NCI-H226 (cell line): ENCODE measurements at regions not wholly inside any gene's neighbourhood (a gene's known extent, or its start where the extent isn't known, plus 50 kb on each side); places are given as distances from the start of the nearest gene placed in this dataset.
"Not testable (repeated sequence)": the region's sequence is repeated elsewhere in the genome, so short reads cannot be mapped to it uniquely, and the experiment has no call there.

ENCODE experiments used
- DNase-seq: peaks from one replicate; pipeline ENCODE4 v3.0.0-alpha.2; 2015

DNA sequence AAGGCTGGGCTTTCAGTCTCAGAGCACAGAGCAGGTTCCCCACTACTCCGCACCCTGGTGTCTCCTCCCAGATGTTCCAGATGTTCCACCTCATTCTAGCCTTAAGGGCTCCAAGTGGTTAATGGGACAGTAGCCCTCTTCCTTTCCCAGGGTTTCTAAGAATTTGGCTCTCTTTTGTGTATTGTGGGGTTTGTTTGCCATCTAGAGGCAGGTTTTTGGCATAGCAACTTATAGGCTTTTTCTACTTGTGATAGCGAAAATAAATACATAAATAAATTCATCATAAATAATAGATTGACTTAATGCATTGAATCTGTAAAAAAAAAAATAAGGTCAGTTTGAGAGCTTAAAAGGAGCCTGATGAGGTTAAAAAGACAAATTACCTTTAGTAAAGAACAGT lies 86.1 kb upstream of the XKR3 start:
- DNase-seq = not testable (repeated sequence)

DNA sequence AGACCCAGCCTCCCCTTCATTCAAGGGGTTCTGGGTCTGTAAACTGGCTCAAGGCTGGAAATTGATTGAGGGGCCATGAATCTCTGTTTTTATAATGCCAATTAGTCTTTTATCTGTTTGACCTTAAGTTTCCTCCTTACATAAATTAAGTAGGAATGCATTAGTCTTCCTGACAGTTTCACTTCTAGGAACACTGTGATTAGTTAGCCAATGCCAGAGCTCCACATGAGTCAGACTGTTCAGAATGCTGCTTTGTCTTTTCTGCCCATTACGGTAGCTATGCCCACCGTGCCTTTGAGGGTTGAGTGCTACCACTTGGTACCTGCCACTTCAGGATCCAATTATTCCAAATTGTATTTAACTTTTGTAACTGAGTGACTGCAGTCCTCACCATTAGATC lies 76.8 kb upstream of the XKR3 start:
- DNase-seq = peak; percentile 16

- DNase-seq = peak; percentile 22
These were observed 76.4 kb upstream of the XKR3 start for GRCh38 chr22:16901579-16901978.

- not testable (repeated sequence) for DNase-seq
These were observed 74.1 kb upstream of the XKR3 start for GRCh38 chr22:16899358-16899757.

GRCh38 chr22:16897365-16897764 lies 72.2 kb upstream of the XKR3 start:
- not testable (repeated sequence) for DNase-seq

GRCh38 chr22:16891892-16892291 lies 66.7 kb upstream of the XKR3 start:
- not testable (repeated sequence) for DNase-seq

DNA sequence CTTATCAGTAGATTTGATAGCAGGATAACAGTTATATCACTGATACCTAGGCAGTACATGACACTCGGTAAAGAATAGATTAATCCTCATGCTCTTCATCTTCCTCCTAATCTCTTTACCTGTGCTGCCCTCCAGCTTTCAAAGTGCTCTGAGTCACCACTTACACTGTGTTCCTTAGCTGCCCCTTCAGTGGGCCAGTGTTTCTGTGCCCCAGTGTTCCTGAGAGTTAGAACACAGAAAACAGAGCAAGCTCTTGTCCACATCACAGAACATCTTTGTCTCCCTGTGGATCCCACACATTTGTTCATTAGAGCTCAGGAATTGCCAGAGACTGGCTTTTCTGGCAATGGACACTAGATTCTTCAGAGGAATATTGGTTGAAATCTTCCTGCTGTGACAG lies 51.1 kb upstream of the XKR3 start:
- not testable (repeated sequence) for DNase-seq
